ENCODE measurements at regions not wholly inside any gene's neighbourhood (a gene's known extent, or its start where the extent isn't known, plus 50 kb on each side); places are given as distances from the start of the nearest gene placed in this dataset.

- no peak for TF ChIP-seq CTCF (IDR thresholded peaks at IDR 0.05; ENCODE audit: low read depth, low read length)
- no peak overlapping the region for H3K27ac ChIP-seq
- H3K36me3 ChIP-seq, result no peaks in the 10 kb centered on the region
- DNase-seq, result no peak
- H3K9me3 ChIP-seq (ENCODE audit: severe bottlenecking), result no peaks in the 10 kb centered on the region
- no peak overlapping the region for H3K4me3 ChIP-seq (ENCODE audit: low read depth, low read length)
- no peaks in the 10 kb centered on the region for H3K27me3 ChIP-seq (ENCODE audit: insufficient read depth, low read depth, severe bottlenecking)
Observed at GRCh38 chr4:148787285-148787684, 345.1 kb upstream of the NR3C2 start.

- H3K9me3 ChIP-seq (ENCODE audit: severe bottlenecking), result no peaks in the 10 kb centered on the region
- no peak overlapping the region for H3K27ac ChIP-seq
- TF ChIP-seq CTCF (IDR thresholded peaks at IDR 0.05; ENCODE audit: low read depth, low read length), result no peak
- H3K4me3 ChIP-seq (ENCODE audit: low read depth, low read length), result no peak overlapping the region
- no peaks in the 10 kb centered on the region for H3K27me3 ChIP-seq (ENCODE audit: insufficient read depth, low read depth, severe bottlenecking)
- no peak for DNase-seq
- H3K36me3 ChIP-seq, result no peaks in the 10 kb centered on the region
Observed at GRCh38 chr4:148786699-148787098, 344.5 kb upstream of the NR3C2 start.

GRCh38 chr4:148782284-148782683 is 340.1 kb upstream of the NR3C2 start:
- H3K27me3 ChIP-seq (ENCODE audit: insufficient read depth, low read depth, severe bottlenecking), result no peaks in the 10 kb centered on the region
- no peaks in the 10 kb centered on the region for H3K36me3 ChIP-seq
- no peaks in the 10 kb centered on the region for H3K9me3 ChIP-seq (ENCODE audit: severe bottlenecking)
- TF ChIP-seq CTCF (IDR thresholded peaks at IDR 0.05; ENCODE audit: low read depth, low read length), result no peak
- no peak overlapping the region for H3K4me3 ChIP-seq (ENCODE audit: low read depth, low read length)
- H3K27ac ChIP-seq, result no peak overlapping the region
- no peak for DNase-seq

GRCh38 chr4:148780426-148781005 is 338.3 kb upstream of the NR3C2 start:
- H3K36me3 ChIP-seq, result no peaks in the 10 kb centered on the region
- no peaks in the 10 kb centered on the region for H3K9me3 ChIP-seq (ENCODE audit: severe bottlenecking)
- no peak overlapping the region for H3K4me3 ChIP-seq (ENCODE audit: low read depth, low read length)
- no peak overlapping the region for H3K27ac ChIP-seq
- no peaks in the 10 kb centered on the region for H3K27me3 ChIP-seq (ENCODE audit: insufficient read depth, low read depth, severe bottlenecking)
- no peak for TF ChIP-seq CTCF (IDR thresholded peaks at IDR 0.05; ENCODE audit: low read depth, low read length)
- no peak for DNase-seq

- H3K36me3 ChIP-seq, result no peaks in the 10 kb centered on the region
- no peak overlapping the region for H3K4me3 ChIP-seq (ENCODE audit: low read depth, low read length)
- DNase-seq, result no peak
Observed at GRCh38 chr4:148779771-148780170, 337.6 kb upstream of the NR3C2 start.

More at GRCh38 chr4:148779771-148780170, 337.6 kb upstream of the NR3C2 start:
- Histone ChIP-seq H3K27me3 (ENCODE audit: insufficient read depth, low read depth, severe bottlenecking) (no peaks in the 10 kb centered on the region), H3K27ac (no peak overlapping the region), H3K9me3 (ENCODE audit: severe bottlenecking) (no peaks in the 10 kb centered on the region)
- no peak for TF ChIP-seq CTCF (IDR thresholded peaks at IDR 0.05; ENCODE audit: low read depth, low read length)

Data from WERI-Rb-1 (cell line).